ENCODE measurements at regions not wholly inside any gene's neighbourhood (a gene's known extent, or its start where the extent isn't known, plus 50 kb on each side); places are given as distances from the start of the nearest gene placed in this dataset.
"Not testable (repeated sequence)": the region's sequence is repeated elsewhere in the genome, so short reads cannot be mapped to it uniquely, and the experiment has no call there.

DNA sequence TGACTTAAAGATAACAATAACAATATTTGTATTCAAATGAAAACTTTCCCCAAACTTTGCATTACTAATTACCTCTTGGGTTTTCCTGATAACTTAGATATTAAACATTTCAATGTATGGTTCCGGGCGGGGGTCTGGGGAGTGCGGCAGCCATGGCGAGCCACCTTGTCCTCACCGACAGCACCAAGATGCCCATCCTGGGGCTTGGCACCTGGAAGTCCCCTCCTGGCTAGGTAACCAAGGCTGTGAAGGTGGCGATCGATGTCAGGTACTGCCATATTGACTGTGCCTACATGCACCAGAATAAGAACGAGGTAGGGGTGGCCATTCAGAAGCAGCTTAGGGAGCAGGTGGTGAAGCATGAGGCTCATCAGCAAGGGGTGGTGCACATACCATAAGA lies 478.7 kb downstream of the CNTN3 start:
- no peak for DNase-seq (ENCODE audit: low spot score)

DNA sequence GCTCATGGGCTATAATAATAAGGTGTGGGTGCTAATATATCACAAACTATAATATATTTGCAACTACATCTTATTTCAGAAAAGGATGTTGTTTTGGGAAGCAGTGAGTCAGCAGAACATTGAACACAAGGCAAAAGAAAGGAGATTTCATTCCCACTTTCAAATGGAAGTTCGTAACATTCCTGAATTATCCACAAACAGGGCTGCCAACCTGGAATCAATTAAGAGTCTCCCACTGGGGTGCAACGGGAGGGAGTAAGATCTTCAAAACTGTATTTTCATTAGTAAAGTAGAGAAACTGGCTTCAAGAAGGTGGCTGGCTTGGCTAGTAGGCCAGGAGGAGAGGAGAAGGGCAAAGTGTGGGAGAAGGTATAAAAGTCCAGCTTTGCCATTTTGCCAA lies 479.6 kb downstream of the CNTN3 start:
- no peak for DNase-seq (ENCODE audit: low spot score)

DNA sequence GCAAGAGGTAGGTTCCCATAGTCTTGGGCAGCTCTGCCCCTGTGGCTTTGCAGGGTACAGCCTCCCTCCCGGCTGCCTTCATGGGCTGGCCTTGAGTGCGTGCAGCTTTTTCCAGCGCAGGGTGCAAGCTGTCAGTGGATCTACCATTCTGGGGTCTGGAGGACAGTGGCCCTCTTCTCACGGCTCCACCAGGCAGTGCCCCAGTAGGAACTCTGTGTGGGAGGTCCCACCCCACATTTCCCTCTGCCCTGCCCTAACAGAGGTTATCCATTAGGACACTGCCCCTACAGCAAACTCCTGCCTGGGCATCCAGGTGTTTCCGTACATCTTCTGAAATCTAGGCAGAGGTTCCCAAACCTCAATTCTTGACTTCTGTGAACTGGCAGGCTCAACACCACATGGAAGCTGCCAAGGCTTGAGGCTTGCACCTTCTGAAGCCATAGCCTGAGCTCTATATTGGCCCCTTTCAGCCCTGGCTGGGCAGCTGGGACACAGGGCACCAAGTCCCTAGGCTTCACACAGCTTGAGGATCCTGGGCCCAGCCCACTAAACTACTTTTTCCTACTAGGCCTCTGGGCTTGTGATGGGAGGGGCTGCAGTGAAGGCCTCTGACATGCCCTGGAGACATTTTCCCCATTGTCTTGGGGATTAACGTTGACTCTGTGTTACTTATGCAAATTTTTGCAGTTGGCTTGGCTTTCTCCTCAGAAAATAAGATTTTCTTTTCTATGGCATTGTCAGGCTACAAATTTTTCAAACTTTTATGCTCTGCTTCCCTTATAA lies 482.7 kb downstream of the CNTN3 start:
- not testable (repeated sequence) for DNase-seq (ENCODE audit: low spot score)

DNA sequence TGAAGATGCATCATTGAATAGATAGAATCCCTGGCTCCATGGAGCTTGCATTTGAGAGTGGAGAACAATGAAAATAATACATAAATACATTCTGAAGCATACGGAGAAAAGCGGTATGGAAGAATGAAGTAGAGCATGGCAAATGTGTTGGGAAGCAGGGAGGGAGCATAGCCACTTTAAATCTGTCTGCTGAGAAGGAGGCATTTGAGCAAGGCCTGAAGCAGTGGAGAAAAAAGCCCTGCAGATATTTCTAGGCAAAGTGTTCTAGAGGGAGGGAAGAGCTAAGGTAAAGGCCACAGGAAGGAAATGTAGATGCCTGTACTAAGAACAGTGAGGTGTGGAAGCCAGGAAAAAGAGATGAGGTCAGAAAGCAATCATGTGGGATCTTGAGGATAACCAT lies 484.8 kb downstream of the CNTN3 start:
- DNase-seq (ENCODE audit: low spot score) = no peak

DNA sequence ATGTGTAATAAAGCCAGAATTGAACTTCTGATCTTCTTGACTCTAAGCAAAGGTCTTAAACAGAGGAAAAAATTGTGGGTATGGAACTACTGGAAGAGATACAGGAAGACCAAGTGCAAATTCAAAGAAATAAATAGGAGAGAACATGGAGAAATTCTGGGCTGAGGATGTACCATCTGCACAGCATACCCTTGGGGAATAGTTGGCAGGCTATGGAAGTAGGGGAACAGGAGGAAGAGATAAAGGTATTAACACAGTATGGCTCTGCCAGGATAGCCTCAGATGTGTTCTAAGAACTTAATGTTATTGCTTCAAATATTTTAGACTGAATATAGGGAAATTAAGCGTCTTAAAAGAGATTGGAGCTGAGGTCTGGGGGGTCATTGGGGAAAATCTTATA lies 485.4 kb downstream of the CNTN3 start:
- DNase-seq (ENCODE audit: low spot score) = no peak

DNA sequence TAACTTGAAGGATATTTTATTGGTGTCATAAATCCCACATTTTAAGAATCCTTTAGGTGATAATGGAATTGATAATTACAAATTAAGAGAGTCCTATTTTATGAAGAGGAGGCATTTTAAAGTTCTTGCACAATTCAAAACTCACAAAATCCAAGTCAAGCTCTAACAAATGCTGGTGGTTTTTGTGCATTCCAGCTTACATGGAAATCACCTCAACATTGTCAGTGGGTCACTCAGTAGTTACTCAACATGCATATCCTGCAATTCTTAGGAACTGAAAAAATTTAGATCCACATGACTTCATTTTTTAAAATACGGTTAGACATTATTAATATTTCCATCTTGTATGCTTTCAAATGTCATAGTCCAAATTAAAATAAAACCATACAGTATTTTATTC lies 487.2 kb downstream of the CNTN3 start:
- no peak for DNase-seq (ENCODE audit: low spot score)

DNA sequence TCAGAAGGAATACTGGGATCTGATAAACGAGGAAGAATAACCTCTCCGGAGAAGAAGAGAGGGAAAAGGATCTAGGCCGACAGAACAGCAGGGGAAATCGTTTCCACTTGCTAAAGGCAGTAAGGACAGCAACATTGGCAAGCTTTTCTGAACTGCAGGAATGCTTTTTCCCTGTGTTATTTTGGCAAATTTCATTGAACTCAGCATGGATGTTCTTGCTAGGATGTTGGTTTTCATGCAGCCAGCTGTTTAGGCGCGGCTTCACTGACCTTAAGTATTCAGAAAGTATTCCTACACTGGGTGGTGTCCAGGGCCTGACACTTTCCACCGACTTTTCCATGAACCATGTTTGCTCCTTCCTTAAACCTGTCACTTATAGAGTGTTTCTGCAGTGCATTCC lies 489.7 kb downstream of the CNTN3 start:
- DNase-seq (ENCODE audit: low spot score) = no peak

DNA sequence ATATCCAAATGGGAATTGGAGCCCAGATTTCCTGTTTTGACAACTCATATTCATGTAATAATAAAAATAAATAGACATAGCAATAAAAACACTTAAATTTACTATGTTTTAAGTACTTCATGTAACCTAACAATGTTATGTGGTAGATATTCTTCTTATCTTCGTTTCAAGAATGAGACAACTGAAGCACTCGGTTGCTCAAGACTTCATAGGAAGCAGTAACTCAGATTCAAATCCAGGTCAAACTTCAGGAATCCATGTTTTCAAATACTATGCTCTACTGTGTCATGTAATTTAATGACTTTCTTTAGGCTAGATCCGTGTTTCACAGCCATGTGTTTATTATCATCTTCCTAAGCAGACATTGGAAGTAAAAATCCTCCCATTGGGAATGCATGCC lies 492.2 kb downstream of the CNTN3 start:
- DNase-seq (ENCODE audit: low spot score) = no peak

DNA sequence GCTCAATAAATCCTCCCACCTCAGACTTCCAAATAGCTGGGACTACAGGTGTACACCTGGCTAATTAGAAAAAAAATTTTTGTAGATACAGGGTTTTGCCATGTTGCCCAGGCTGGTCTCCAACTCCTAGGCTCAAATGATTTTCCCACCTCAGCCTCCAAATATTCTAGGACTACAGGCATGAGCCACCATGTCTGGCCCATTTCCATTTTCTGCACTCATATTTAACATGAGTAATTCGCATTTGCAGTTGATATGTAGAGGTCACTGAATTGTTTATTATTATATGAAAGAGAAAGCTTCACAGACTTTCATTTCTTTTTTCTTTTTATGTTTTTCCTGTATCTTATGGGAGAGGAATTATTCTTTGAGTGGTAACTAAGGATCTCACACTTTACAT lies 492.7 kb downstream of the CNTN3 start:
- no peak for DNase-seq (ENCODE audit: low spot score)

DNA sequence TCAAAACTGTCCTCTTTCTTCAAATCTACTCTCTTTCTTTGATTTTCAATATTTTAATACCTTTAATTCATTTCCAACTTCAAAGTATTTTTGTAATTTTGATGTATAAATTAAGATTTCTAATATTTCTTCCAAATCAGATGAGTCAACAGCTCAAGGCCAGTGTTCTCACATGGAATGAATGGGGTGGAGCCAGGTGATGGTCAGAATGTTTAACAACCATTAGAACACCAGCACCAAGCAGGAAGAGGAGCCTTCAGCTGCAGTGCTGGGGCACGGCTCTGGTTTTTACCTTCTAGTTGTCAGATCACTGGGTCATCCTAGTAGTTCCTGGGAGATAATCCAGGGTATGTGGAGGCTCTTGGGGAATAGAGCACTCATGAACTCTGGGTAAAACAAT lies 494.5 kb upstream of the PDZRN3 start:
- DNase-seq (ENCODE audit: low spot score) = no peak

DNA sequence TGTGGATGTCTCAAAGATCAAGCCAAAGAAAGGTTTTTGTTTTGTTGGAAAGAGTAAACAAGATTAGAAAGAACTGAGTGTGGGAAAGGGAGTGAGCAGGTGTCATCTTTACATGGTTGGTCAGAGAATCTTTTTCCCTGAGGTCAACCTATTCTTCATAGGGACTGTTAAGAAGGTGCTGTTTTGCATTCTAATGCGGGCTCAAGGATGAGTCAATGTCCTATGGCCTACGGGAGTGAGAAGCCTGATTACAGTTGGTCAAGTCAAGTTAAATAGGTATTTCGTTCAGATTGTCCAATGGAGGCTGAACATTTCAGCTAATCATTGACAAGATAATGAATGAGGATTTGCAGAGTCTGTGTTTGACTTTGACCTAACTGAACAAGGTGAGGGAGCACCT lies 491.2 kb upstream of the PDZRN3 start:
- DNase-seq (ENCODE audit: low spot score) = no peak

DNA sequence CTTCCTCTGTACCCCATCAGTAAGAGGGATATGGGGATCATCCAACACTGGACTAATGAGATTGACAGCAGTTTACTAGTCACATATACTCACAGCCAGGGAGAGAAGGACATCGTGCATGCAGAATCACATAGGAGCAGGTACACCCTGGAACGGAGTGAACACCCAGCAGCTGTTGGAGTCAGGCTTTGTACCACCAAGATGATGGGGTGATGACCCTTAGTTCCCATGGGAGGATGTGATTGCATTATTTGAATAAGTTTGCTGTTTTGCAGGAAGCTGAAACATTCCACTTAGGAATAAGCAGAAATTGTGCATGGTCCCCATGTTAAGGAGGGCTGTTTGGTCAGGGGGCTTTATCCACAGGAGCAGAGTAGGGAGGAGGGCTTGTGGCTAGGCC lies 482.7 kb upstream of the PDZRN3 start:
- DNase-seq (ENCODE audit: low spot score) = no peak

DNA sequence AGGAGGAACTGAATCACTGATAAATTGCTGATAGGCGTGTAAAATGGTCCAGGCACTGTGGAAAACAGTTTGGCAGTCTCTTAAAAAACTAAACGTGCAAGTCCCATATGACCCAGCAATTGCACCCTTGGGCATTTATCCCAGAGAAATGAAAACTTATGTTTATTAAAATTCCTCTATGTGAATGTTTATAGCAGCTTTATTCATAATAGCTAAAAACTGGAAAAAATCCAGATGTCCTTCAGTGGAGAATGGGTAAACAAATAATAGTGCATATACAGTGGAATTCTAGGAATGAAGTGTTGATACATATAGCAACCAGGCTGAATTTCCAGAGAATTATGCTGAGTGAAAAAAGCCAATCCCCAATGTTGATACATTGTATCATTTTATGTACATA lies 482.2 kb upstream of the PDZRN3 start:
- no peak for DNase-seq (ENCODE audit: low spot score)

DNA sequence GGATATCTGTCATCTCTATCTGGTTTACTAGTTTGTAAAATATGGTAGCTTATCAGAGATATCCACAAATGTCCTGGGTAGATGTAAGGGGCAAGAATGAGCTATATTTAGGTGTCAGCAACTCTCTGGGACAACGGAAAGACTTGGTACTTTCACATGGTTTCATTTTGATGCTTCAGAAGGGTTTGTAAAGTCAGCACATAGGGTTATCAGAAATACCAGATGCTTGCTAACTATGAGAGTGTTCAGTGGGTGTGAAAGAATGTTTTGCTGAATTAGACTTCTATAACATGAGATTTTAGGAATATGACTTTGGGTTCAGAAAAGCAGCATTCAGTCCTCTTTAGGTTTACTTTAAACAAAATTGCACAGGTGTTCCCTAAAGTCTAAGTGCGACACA lies 466.5 kb upstream of the PDZRN3 start:
- no peak for DNase-seq (ENCODE audit: low spot score)

DNA sequence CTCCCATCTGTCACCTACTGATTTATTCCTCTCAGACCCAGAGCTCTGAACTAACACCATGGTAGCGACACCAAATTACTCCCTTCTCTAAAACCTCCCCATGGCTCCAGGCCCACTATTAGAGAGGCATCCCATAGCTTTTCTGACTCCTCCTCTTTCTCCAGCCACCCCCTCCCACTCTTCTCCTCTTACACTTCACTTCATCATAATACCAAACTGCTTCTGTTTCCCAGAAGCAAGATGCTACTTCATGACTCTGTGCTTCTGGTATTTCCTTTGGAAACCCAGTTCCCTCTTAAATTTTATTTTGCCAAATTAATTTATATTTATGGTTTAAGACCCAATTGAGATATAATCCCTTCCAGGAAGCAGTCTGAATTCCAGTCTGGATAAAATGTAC lies 465.1 kb upstream of the PDZRN3 start:
- no peak for DNase-seq (ENCODE audit: low spot score)

DNA sequence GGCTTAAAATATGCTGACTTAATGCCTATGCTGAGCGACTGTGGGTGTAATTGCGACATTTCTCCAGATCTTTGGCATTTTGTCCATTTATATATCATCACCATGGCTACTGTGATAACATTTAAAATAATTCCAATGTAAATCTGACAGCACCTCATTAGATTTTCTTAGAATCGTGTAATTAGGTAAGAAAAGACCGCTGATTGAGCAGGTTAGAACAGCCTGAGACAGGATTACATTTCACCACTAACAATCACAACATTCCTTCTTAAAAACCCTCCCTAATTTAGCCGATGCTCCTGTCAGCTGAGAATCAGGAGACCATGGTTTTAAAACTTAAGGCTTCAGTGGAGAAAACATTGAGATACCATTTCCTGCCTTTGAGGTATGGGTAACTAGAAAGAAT lies 455.3 kb upstream of the PDZRN3 start:
- DNase-seq (ENCODE audit: low spot score) = no peak

DNA sequence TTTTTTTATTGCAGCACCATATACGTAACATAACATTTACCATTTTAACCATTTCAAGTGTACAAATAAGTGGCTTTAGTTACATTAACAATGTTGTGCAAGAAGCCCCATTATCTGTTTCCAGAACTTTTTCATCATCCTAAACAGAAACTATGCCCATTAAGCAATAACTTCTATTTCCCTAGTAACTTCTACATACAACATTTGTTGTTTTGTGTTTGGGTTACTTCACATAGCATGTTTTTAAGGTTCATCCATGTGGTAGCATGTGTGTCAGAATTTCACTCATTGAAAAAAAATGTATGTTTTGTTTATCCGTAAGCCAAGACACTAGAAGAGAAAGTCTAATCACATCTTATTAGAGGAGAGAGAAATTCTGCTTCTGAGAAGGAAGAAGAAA lies 450.5 kb upstream of the PDZRN3 start:
- DNase-seq (ENCODE audit: low spot score) = no peak

DNA sequence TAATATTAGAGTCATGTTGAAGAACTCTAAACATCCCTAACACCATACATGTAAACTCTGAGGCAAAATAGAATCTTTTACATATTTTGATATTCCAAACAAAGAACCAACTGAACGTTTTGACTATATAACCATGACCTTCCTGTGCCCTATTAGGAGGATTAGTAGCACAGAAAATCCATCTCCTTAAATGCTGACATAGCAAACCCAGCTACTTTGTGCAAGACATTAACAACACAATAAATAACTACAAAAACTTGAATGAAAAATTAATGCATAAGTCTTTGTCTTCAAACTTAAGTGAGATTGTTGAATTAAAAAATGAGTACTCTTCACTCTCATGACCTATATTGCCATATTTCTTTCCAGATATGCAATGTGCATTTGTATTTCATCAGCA lies 450.0 kb upstream of the PDZRN3 start:
- no peak for DNase-seq (ENCODE audit: low spot score)

DNA sequence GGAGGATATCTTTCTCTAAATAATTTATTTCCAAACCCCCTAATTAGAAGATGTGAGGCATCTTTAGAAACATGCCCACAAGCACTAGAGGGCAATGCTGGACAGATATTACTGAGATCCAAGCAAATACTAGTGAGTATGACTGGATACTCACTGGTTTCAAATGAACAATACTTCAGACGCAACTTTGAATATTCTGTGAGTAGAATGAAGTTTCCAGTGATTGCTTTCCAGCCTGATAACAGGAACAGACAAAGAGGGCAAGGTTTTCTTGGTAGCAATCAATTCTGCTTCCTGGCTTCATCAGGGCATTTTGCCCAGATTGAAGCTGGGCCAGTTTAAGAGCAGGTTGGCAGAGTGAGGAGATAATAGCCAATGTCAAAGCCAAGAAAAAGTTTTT lies 442.6 kb upstream of the PDZRN3 start:
- DNase-seq (ENCODE audit: low spot score) = no peak

DNA sequence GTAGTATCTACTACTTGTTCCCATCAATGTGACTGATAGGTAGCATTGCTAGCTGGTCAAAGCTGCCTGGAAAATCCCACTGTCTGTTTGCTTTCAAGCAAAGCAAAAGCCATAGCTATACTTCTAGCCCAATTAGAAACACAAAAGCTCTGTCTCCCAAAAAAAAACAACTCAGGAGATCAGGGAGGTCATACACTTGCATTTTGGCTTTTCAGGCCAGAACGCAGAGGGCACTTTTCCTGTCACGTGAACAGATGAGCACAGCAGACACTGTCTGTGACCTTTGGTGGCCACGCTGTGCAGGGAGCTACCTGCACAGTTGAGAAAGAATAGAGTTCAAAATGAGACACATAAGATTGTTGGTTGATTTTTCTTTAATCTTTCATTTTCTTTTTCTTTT lies 441.7 kb upstream of the PDZRN3 start:
- DNase-seq (ENCODE audit: low spot score) = no peak

DNA sequence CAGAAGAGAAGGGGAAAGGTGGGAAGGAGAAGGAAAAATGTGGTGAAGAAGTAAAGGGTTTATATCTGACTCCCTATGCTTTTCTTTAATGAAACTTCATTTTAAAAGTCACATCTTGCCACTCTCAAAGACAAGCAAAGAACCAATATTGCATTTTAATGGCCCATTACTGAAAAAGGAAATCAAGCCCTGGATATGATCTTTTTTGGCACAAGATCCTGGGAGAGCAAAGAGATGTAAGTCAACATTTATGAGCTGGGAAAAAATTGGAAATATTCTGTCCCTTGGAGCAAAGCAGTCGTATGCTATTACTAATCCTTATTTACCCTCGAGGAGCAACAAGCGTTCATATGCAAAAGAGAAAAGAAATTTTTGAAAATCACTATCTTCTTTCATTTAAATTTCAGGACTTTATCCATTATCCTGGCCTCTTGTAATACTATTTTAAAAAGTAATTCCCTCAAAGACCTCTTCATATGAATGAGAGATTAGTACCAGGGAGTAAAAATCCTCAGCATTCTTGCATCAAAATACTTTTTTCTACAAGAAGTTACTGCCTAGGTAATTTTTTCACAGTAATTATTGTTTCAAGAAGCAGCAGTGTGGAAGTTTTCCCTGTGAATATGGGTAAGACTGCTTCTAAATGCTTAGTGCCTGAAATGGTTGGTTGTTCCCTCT lies 435.3 kb upstream of the PDZRN3 start:
- no peak for DNase-seq (ENCODE audit: low spot score)

DNA sequence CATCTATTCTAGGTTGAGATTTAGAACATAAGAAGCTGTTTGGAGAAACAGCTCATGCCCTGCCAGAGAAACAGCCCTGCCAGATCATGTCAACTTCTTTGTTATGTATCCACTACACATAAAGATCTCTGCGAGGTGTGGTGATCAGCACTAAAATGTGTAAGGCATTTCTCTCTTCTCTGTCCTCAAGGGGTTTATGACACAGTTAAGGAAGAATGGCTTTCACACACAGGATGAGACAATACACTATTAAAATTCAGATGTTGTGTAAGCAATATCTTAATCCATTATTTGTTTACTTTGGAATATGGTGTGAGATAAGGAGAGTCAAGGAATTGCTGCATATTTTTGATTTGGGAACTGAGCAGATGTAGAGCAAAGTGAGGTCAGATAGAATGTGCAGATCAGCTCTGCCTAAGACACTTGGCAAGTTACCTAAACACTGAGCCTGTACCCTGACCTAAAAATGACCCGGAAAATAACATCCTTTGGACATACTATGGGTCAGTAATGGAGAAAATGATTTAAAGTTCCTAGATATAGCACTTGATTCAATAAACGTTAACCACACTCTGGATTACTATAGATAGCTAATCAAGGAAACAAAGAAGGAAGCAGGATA lies 434.7 kb upstream of the PDZRN3 start:
- no peak for DNase-seq (ENCODE audit: low spot score)

DNA sequence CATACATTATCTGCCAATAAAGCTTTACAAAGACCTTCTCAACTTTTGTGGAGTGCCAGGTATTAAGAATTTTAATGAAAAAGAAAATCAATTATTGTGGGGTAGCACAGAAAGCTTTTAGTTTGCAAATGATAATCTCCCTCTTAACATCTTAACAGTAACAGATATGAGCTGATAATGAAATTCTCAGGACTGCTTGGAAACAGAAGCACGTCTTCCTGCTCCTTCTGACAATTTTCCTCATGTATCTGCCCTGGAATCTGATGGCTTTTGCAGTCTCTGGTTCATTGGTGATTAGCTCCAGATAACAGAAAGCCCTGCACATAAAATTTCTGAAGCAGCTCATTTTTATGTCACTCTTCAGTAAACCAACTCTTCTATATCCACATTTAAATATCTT lies 432.4 kb upstream of the PDZRN3 start:
- DNase-seq (ENCODE audit: low spot score) = no peak

Data from HT-29 (cell line).